IPS-15b (cell line): ENCODE measurements at regions not wholly inside any gene's neighbourhood (a gene's known extent, or its start where the extent isn't known, plus 50 kb on each side); places are given as distances from the start of the nearest gene placed in this dataset.

ENCODE experiments used
- H3K27me3 ChIP-seq: one replicate; pipeline ENCODE4 v1.6.1; 2013; ENCODE audit warnings: low read length; ENCODE audit not compliant: control insufficient read depth, insufficient read depth
- H3K36me3 ChIP-seq: one replicate; pipeline ENCODE4 v1.6.1; 2013; ENCODE audit warnings: low read length; ENCODE audit not compliant: control insufficient read depth, insufficient read depth
- H3K4me1 ChIP-seq: one replicate; pipeline ENCODE4 v1.6.1; 2013; ENCODE audit warnings: mild to moderate bottlenecking, low read length; ENCODE audit not compliant: control insufficient read depth, insufficient read depth
- H3K4me3 ChIP-seq: one replicate; pipeline ENCODE4 v1.5.1; 2013; ENCODE audit warnings: low read depth, low read length
- H3K9ac ChIP-seq: one replicate; pipeline ENCODE4 v1.6.1; 2013; ENCODE audit warnings: low read depth, mild to moderate bottlenecking, low read length
- H3K9me3 ChIP-seq: one replicate; pipeline ENCODE4 v1.6.1; 2013; ENCODE audit warnings: mild to moderate bottlenecking, low read length; ENCODE audit not compliant: control insufficient read depth, insufficient read depth

DNA sequence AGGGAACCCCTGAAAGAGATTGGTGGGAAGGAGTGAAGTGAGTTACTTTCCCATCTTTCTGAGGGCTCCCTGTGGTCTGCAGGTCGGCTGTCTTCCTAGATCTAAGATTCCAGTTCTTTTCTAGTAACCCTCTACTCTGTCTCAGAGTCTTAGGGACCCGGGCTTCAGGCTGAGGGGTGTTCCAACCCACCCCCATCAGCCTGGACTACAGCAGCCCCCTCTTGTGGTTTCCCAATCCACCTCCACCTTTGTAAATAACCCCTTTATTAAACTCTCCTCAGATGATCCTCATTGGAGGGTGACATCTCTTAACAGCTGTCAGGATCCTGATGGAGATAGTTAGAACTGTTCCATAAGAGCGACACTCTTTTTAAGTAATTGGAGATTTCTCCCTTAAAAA lies 300.4 kb downstream of the LRFN2 start:
- Histone ChIP-seq H3K36me3 (no peaks in the 10 kb centered on the region), H3K9me3 (no peaks in the 10 kb centered on the region), H3K27me3 (peaks cover 2% of the 10 kb centered on the region), H3K4me1 (peaks cover 13% of the 10 kb centered on the region), H3K9ac (no peak overlapping the region), H3K4me3 (peak overlapping the region; percentile 19)

DNA sequence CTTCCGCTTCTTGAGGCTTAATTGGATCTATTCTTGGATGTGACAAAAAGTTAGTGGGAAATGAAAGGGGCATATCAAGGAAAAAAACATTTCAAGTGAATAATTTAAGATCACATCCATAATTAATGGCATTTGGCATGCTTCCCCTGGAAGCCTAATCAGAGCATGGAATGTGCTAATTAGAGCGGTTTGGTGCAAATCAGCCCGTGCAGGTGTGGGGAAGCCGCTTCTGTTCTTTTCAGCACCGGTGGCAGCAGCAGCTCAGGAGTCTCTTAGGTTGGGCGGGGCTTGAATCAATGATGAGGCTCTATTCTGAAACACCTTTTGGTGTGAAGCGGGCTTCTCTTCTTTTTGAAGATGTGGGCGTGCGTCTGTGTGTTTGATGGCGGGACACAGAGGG lies 301.2 kb downstream of the LRFN2 start:
- Histone ChIP-seq H3K4me1 (peaks cover 13% of the 10 kb centered on the region), H3K36me3 (no peaks in the 10 kb centered on the region), H3K4me3 (peak overlapping the region; percentile 21), H3K9me3 (no peaks in the 10 kb centered on the region), H3K9ac (no peak overlapping the region), H3K27me3 (peaks cover 2% of the 10 kb centered on the region)

DNA sequence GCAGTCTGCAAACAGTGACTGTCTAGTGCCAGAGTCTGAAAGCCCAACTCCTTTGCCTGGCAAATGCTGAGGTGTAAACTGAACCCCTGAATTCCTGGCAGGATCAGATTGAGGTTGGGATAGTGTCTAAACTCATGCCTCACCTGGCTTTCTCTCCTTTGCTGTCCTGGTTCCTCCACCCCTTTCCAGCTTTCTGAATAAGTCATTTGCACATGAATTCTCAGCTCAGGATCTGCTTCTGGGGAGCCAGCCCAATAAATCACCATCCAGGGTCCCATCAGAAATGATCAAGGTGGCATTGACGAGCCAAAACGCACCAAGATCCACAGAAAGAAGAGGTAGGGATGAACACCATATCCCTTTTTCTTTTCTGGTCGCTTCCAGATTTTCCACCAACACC lies 301.6 kb downstream of the LRFN2 start:
- Histone ChIP-seq H3K4me1 (peaks cover 13% of the 10 kb centered on the region), H3K4me3 (peak overlapping the region; percentile 21), H3K27me3 (peaks cover 2% of the 10 kb centered on the region), H3K9ac (no peak overlapping the region), H3K9me3 (no peaks in the 10 kb centered on the region), H3K36me3 (no peaks in the 10 kb centered on the region)

DNA sequence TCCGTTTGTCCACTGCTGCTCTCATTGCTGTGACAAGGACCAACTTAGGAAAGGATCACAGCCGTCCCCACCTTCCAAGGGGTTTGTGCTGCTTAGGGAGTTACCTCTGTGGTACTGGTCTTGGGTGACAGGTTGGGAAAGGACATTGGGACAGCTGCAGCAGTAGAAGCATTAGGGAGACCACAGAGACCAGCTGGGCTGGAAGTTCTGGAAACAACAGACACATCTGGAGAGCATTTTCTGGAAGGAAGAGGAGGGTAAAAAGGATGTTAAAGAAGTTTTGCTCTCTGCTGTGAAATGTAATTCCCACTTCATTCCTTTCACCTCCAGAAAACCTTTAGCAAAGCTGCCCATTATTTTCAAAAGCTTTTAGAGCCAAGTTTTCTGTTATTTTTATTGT lies 304.2 kb downstream of the LRFN2 start:
- H3K4me1 ChIP-seq = peaks cover 13% of the 10 kb centered on the region
- no peaks in the 10 kb centered on the region for H3K9me3 ChIP-seq

DNA sequence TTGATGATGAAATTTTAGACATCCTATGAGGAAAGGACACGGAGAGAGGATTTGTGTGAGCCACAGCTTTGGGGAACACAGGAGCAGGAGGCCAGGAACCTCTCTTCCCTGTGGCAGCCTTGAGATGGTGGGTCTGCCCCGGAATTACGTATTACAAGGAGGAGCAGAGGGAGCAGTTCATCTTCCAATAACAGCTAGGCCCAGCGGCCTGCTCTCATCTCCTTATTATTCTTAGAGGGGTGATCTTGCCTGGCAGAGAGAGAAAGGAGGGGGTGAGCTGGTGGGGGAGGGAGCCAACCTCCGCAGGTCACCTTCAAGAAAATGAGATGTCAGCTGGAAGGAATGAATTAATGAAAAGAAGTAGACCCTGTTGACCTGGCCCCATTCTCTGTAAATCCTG lies 305.8 kb downstream of the LRFN2 start:
- Histone ChIP-seq H3K9ac (no peak overlapping the region), H3K36me3 (no peaks in the 10 kb centered on the region), H3K9me3 (no peaks in the 10 kb centered on the region), H3K4me1 (peaks cover 10% of the 10 kb centered on the region), H3K27me3 (peaks cover 2% of the 10 kb centered on the region), H3K4me3 (no peak overlapping the region)

More for the DNA sequence above, 304.2 kb downstream of the LRFN2 start:
- Histone ChIP-seq H3K4me3 (no peak overlapping the region), H3K9ac (no peak overlapping the region), H3K27me3 (peaks cover 2% of the 10 kb centered on the region), H3K36me3 (no peaks in the 10 kb centered on the region)

DNA sequence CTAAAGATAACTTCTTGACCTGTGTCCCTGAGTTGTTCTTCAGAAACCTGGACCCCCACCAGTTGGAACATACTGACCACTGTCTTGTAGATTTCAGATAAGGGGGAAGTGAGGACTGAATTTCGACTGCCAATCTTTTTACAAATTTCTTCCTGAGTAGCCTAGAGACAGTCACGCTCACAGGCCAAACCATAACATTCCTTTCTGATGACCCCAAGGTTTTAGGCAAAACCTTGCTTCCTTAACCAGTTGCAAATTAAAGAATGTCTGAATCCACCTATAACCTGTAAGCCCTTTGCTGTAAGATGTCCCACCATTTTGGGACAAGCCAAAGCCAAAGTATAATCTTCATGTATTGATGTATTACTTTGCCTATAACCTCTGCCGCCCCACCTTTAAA lies 306.9 kb downstream of the LRFN2 start:
- Histone ChIP-seq H3K4me3 (no peak overlapping the region), H3K4me1 (peaks cover 1% of the 10 kb centered on the region), H3K9me3 (no peaks in the 10 kb centered on the region), H3K9ac (no peak overlapping the region), H3K27me3 (no peaks in the 10 kb centered on the region), H3K36me3 (no peaks in the 10 kb centered on the region)

DNA sequence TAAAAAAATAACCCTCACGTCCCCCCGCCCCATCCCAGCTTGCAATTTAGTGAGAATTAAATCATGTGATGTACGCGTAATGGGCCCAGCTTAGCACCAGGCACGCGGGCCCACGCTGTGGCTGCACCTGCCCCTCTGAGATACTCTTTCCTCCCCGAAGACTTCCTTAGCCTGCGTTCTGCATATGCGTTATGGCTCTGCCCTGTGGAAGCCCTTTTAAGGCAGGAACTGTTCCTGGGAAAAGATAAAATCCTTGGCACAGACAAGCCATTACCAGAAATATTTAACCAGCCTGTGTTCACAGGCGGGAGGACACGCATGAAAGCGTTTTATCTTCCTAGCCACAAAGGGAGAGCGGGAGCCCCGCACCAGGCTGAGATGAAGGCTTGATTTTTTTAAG lies 311.0 kb downstream of the LRFN2 start:
- Histone ChIP-seq H3K4me3 (no peak overlapping the region), H3K36me3 (no peaks in the 10 kb centered on the region), H3K4me1 (no peaks in the 10 kb centered on the region), H3K9me3 (no peaks in the 10 kb centered on the region), H3K27me3 (no peaks in the 10 kb centered on the region), H3K9ac (no peak overlapping the region)

DNA sequence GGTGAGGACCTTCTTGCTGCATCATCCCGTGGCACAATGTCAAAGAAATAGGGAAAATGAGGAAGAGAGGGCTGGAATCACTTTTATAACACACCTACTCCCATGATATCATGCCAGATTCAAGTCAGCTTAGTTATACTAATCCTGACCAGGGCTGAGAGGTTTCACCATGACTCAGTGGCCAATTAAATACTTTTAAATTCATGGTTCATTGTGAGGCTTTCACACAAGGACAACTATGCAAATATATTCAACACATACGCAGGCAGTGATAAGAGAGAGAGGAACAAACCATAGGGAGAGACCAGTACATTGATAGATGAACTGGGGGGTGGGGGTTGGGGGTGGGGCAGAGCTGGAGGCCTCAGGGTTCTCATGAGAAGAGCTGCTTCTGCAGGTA lies 313.1 kb downstream of the LRFN2 start:
- Histone ChIP-seq H3K9me3 (no peaks in the 10 kb centered on the region), H3K9ac (no peak overlapping the region), H3K4me3 (no peak overlapping the region), H3K27me3 (no peaks in the 10 kb centered on the region), H3K4me1 (no peaks in the 10 kb centered on the region), H3K36me3 (no peaks in the 10 kb centered on the region)

DNA sequence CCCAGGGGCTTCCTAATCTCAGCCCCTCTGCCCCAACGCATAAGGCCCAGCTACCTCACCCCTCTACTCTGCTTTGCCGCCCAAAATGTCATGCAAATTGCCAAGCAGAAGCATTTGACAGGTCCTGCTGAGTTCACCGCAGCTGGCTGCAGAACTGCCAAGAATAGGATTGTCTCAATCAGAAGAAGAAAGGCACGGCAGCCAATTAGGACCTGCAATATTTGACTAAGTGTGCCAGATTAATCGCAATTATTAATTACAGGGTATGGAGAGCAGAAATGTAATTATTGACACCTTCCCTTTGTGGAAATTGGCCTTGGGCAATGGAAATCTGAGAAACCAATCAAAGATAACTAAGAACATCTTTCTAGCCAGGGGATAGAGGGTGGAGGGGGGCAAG lies 318.6 kb downstream of the LRFN2 start:
- H3K4me3 ChIP-seq = no peak overlapping the region
- H3K9me3 ChIP-seq = no peaks in the 10 kb centered on the region
- peaks cover 2% of the 10 kb centered on the region for H3K4me1 ChIP-seq
- no peak overlapping the region for H3K9ac ChIP-seq
- no peaks in the 10 kb centered on the region for H3K27me3 ChIP-seq
- no peaks in the 10 kb centered on the region for H3K36me3 ChIP-seq

DNA sequence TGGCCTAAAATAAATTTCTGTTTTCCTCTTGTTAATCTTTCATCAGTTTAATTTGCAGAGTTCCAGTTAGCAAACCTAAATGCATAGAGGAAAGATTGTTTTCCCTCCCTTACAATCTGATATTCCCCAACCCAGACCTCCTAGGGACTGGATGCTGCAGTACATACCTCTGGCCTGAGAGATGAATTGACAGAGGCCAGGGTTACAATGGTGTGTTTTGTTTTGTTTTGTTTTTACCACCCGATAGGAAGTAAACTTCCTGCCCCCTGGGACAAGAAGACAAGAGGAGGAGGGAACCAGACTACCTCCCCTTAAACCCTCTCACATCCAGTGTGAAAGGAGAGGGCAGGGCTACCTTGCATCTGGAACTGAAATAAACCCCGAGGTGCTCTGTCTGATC lies 319.0 kb downstream of the LRFN2 start:
- Histone ChIP-seq H3K4me1 (peaks cover 2% of the 10 kb centered on the region), H3K36me3 (no peaks in the 10 kb centered on the region), H3K9ac (no peak overlapping the region), H3K27me3 (no peaks in the 10 kb centered on the region), H3K9me3 (no peaks in the 10 kb centered on the region), H3K4me3 (no peak overlapping the region)

DNA sequence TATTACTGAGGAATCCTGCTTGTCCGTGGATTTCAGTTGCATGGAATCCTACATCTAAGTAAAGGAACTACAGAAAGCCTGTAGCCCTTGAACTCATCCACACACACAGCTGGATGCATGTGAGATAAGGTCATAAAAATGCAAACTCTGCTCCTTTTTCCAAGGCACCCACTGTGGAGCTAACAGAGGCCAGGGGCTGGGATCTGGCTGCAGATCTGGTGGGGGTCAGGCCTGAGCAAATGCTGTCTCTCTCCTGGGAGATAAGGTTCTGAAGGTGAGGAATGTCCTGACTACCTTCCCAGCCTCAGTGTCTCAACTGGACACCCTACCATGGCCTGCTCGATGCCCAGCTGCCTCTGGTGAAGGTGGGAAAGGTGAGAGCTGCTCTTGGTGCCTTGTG lies 321.5 kb downstream of the LRFN2 start:
- Histone ChIP-seq H3K4me1 (peaks cover 2% of the 10 kb centered on the region), H3K27me3 (no peaks in the 10 kb centered on the region), H3K9ac (no peak overlapping the region)

DNA sequence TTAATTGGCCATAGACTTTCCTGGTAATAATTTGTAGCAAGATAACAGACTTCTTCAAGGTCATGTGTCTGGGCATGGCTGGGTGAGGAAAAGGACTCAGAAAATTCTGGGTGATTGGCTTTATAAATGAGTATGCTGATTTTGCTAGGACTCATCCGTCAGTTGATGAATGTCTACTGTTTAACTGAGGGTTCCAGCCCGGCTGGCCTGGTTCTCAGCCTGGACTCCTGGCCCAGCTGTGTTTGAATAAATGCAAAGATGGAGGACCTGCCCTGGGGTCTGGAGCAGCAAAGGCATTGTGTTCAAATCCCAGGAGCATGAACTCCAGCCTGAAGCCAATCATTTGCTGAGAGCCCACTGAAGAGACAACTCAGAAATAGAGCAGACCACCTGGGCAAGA lies 323.2 kb downstream of the LRFN2 start:
- Histone ChIP-seq H3K4me1 (peaks cover 2% of the 10 kb centered on the region), H3K4me3 (no peak overlapping the region), H3K27me3 (no peaks in the 10 kb centered on the region), H3K9me3 (no peaks in the 10 kb centered on the region), H3K9ac (no peak overlapping the region), H3K36me3 (no peaks in the 10 kb centered on the region)

More for the DNA sequence above, 321.5 kb downstream of the LRFN2 start:
- H3K9me3 ChIP-seq = no peaks in the 10 kb centered on the region
- no peaks in the 10 kb centered on the region for H3K36me3 ChIP-seq
- no peak overlapping the region for H3K4me3 ChIP-seq

DNA sequence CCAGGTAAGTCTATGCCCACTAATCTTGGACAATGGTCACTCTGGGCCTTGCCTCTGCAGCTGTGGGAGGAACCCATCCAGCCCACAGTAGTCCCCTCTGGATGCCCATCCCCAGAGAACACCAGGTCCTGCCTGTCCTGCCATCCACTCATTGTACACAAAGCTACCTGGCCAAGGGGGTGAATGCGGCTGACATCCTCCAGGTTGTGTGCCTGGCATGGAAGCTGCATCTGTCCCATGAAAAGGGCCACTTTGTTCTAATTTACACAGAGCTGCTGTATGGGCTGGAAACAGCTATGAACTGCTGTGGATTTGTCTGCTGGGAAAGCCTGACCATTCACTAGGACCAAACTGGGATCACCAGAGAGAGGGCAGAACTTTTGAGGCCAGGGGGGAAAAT lies 324.8 kb downstream of the LRFN2 start:
- Histone ChIP-seq H3K4me3 (no peak overlapping the region), H3K27me3 (no peaks in the 10 kb centered on the region), H3K4me1 (no peaks in the 10 kb centered on the region), H3K9ac (no peak overlapping the region), H3K9me3 (no peaks in the 10 kb centered on the region), H3K36me3 (no peaks in the 10 kb centered on the region)
